HG02870 (cell line): ENCODE measurements at regions not wholly inside any gene's neighbourhood (a gene's known extent, or its start where the extent isn't known, plus 50 kb on each side); places are given as distances from the start of the nearest gene placed in this dataset.
"Not testable (repeated sequence)": the region's sequence is repeated elsewhere in the genome, so short reads cannot be mapped to it uniquely, and the experiment has no call there.

Experiments
- ATAC-seq: cut with Tn5 transposase; IDR thresholded peaks from one replicate; pipeline ENCODE4 v1.9.1; 2021; ENCODE audit warnings: mild to moderate bottlenecking, moderate library complexity; ENCODE audit not compliant: unreplicated experiment

- no peak for ATAC-seq
Measured at GRCh38 chr20:11467436-11467835, 450.3 kb upstream of the BTBD3 start.

- no peak for ATAC-seq
Measured at GRCh38 chr20:11468880-11469279, 448.8 kb upstream of the BTBD3 start.

GRCh38 chr20:11469795-11470435 is 447.8 kb upstream of the BTBD3 start:
- no peak for ATAC-seq

GRCh38 chr20:11473983-11474382 is 443.7 kb upstream of the BTBD3 start:
- ATAC-seq: no peak

GRCh38 chr20:11483697-11484096 is 434.0 kb upstream of the BTBD3 start:
- no peak for ATAC-seq

GRCh38 chr20:11484479-11484878 is 433.2 kb upstream of the BTBD3 start:
- ATAC-seq: no peak

GRCh38 chr20:11492386-11492785 is 425.3 kb upstream of the BTBD3 start:
- ATAC-seq: no peak

GRCh38 chr20:11492846-11493245 is 424.8 kb upstream of the BTBD3 start:
- ATAC-seq: no peak

GRCh38 chr20:11496380-11496779 is 421.3 kb upstream of the BTBD3 start:
- no peak for ATAC-seq

GRCh38 chr20:11497545-11497944 is 420.1 kb upstream of the BTBD3 start:
- ATAC-seq: no peak

- ATAC-seq: no peak
Measured at GRCh38 chr20:11499101-11499634, 418.5 kb upstream of the BTBD3 start.

GRCh38 chr20:11502061-11502460 is 415.6 kb upstream of the BTBD3 start:
- no peak for ATAC-seq

- ATAC-seq: no peak
Measured at GRCh38 chr20:11502671-11503070, 415.0 kb upstream of the BTBD3 start.

- no peak for ATAC-seq
Measured at GRCh38 chr20:11509776-11510175, 407.9 kb upstream of the BTBD3 start.

- no peak for ATAC-seq
Measured at GRCh38 chr20:11511821-11512220, 405.9 kb upstream of the BTBD3 start.

- ATAC-seq: not testable (repeated sequence)
Measured at GRCh38 chr20:11513241-11513745, 404.4 kb upstream of the BTBD3 start.

- no peak for ATAC-seq
Measured at GRCh38 chr20:11516448-11516847, 401.2 kb upstream of the BTBD3 start.

GRCh38 chr20:11520596-11520995 is 397.1 kb upstream of the BTBD3 start:
- ATAC-seq: no peak

- ATAC-seq: no peak
Measured at GRCh38 chr20:11521476-11522365, 396.0 kb upstream of the BTBD3 start.

GRCh38 chr20:11522366-11522741 is 395.3 kb upstream of the BTBD3 start:
- ATAC-seq: no peak

GRCh38 chr20:11529047-11529446 is 388.6 kb upstream of the BTBD3 start:
- ATAC-seq: no peak

GRCh38 chr20:11537032-11537431 is 380.7 kb upstream of the BTBD3 start:
- no peak for ATAC-seq
